Suppressor macrophage treated with lipopolysaccharide for 4 hours (primary cell): ENCODE measurements at regions not wholly inside any gene's neighbourhood (a gene's known extent, or its start where the extent isn't known, plus 50 kb on each side); places are given as distances from the start of the nearest gene placed in this dataset.

Experiments
- DNase-seq: peaks from one replicate; pipeline ENCODE4 v3.0.0-alpha.2; 2020

DNA sequence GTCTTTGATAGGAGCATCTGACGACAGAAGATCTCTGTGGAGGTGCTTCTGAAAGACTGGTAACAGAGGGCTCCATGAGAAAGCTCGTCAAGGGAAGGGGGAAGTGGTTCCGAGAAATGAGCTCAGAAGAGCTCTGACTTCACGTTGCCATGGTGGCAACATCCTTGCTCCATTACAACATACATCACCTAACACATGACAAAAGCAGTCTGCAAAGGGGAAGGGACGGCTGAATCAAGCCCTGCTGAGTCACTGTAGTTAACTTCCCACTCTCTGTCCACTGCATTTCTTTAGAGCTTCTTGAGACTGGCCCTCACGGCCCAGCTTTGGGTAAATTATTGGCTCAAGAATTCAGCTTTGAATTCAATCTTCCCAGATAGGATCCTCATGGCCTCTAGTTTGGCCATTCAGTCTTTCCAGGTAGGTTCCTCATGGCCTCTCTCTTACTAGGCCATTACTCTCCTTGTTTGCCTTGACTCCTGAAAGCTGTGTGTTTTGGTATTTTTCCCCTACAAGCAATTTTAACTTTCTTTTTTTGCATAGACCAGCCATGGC, 88.0 kb upstream of the ZNF648 start:
- DNase-seq: peak; percentile 98

- DNase-seq: no peak
Measured at GRCh38 chr1:182147951-182148350, 86.4 kb upstream of the ZNF648 start.

DNA sequence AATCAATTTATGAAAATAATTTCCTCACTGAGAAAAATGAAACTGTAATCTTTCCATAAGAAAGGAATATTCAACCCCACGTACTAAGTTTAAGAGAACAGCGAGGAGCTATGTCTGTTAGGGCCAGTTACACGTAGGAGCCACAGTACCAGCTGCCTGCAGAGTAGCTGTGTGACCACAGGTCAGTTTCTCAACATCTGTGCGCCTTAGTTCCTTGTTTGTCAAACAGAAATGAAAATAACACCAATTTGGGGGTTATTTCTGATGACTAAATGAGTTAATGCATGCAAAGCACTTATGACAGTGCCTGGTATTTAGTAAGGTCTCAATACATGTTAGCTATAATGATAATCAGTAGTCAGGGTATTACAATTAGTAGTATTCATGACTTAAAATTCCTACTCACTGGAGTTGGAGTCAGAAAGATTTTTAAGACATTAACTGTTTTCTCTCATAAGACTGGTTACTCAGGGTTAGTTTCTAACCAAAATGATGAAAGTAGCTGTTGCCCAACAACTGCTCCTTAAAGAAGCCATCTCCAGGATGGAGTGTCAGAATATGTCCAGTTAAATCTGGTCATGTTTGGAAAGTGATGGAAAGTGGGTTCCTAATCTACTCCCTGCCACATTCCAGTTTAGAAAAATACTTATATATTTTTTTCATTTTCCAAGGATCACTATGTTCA, 85.8 kb upstream of the ZNF648 start:
- peak; percentile 97 for DNase-seq

DNA sequence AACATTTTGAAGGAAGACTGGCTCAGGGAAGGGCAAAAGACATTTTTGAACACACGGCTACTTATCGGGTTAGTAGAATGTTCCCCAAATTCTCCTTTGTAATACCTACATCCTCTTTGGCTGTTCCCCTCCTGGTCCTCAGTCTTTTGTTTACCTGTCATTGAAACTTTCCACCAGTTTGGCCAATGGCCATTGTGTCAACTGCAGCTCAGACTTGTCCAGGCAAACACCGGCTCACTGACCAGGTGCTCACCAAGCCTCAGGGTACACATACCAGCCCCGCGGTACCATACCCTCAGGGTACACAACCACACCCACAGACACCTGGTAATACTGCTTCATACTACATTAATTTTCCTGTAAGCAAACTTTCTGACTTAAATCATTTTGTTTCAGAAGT, 84.8 kb upstream of the ZNF648 start:
- no peak for DNase-seq

GRCh38 chr1:182145441-182145840, 83.9 kb upstream of the ZNF648 start:
- peak; percentile 69 for DNase-seq

GRCh38 chr1:182144646-182145030, 83.1 kb upstream of the ZNF648 start:
- no peak for DNase-seq

GRCh38 chr1:182143825-182144645, 82.5 kb upstream of the ZNF648 start:
- peak; percentile 93 for DNase-seq

- DNase-seq: peak; percentile 94
Measured at GRCh38 chr1:182143154-182143657, 81.7 kb upstream of the ZNF648 start.

GRCh38 chr1:182142621-182143020, 81.1 kb upstream of the ZNF648 start:
- no peak for DNase-seq

GRCh38 chr1:182141040-182141439, 79.5 kb upstream of the ZNF648 start:
- no peak for DNase-seq

- no peak for DNase-seq
Measured at GRCh38 chr1:182139496-182139895, 78.0 kb upstream of the ZNF648 start.

- DNase-seq: no peak
Measured at GRCh38 chr1:182137546-182137945, 76.0 kb upstream of the ZNF648 start.

DNA sequence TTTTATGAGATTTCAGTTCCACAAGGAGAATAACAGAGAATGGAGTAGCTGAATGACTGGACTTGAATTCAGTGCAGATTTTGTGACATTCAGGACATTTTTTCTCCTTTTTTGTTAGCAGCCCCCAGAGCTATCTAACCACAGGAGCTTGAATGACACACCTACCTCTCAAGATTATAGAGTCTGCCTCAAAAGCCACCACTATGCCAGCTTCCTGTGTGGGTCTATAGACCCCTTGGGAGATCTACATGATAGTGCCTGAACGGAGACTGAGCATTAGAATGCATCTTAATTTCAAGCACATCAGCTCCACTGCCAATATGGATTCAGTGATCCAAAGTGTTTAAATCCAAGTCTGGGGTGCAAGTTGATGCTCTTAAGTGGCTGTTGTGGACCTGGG, 74.4 kb upstream of the ZNF648 start:
- DNase-seq: no peak

DNA sequence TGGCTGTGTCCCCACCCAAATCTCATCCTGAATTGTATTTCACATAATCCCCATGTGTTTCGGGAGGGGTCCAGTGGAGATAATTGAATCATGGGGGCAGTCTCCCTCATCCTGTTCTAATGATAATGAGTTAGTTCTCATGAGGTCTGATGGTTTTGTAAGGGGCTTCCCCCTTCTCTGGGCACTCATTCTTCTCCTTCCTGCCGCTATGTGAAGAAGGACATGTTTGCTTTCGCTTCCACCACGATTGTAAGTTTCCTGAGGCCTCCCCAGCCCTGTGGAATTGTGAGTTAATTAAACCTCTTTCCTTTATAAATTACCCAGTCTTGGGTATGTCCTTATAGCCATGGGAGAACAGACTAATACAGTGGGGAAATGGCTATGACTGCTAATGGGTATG, 72.7 kb upstream of the ZNF648 start:
- DNase-seq: no peak

- no peak for DNase-seq
Measured at GRCh38 chr1:182133181-182133580, 71.7 kb upstream of the ZNF648 start.

DNA sequence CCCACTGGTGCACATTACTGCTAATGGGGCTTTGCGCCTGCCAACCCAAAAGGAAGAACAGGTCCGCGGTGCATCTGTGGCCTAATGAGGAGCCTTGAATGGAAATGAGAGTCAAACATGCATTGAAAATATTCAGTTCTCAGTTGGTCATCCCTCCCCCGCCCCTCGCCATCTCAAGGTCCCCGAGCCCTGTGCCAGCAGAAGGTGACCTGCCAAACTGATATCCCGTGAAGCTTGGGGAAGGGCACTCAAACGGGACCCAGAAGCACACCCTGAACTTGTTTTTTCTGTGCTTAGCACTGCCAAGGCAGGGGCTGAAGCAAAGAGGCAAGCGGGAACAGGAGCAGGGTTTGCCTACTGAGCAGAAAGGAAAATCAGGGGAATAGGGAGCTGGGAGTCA, 67.9 kb upstream of the ZNF648 start:
- no peak for DNase-seq

GRCh38 chr1:182128502-182128901, 67.0 kb upstream of the ZNF648 start:
- no peak for DNase-seq

DNA sequence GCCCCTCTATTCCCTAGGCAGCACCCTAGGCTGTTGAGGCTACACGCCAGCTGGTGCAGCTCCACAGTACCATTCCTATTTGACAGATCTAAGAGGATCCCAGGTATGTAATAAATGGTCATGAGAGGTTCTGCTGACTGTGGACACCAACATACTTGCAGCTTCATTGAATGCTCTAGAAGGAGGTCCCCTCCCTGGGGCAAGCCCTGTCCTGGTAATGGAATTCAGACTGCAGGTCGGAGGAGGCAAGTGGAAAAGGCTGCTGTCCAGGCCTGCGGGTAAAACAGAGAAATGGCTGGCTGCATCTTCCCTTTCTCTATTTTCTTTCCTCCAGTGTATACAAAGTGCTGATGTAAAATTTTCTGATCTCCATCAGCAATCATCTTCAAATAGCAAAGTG, 66.1 kb upstream of the ZNF648 start:
- DNase-seq: no peak

- no peak for DNase-seq
Measured at GRCh38 chr1:182126272-182126800, 64.8 kb upstream of the ZNF648 start.

- DNase-seq: no peak
Measured at GRCh38 chr1:182122913-182123260, 61.4 kb upstream of the ZNF648 start.

DNA sequence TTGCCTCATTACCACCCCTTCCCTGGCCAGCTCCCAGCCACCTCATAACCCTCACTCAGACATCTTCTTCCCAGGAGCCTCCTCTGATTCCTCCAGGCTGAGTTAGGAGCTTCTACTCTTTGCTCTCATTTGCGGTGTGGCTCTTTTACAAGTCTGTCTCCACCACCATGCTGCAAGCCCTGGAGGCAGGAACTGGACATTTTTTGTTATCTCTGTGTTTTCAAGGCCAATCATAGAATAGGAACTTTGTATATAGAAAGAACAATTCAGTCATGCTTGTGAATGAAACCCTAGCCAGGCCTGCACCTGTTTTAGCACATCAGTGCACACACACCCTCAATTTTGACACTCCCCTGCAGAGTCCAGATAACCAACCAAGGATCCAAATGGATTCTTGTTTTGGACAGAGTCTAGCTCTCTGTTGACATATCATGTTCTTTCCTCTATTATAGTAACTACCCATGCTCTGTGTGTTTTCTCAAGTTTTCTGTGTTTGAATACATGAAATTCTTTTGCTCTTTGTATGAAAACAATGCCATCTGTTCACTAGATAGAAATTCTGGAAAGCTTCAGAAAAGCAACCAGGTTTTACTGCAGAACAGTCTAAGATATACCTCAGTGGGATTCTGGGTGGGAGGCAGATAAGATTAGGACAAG, 60.9 kb upstream of the ZNF648 start:
- DNase-seq: no peak

DNA sequence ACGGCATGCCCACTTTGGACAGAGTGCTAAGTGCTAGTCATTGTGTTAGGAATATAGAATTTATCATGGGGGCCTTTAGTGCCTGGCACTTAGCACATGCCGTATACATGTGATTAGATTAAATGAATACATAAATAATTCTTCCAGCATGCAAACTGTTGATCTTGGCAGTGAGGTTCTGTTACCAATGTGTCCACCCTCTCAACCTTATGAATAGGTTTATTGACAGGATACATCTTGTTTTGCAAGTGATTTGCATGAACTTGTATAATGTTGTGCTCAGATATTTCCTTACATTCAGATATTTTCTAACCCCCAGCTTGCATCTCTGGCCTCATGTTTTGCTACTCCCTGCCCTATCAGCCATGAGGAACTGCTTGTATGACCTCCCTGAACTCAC, 60.3 kb upstream of the ZNF648 start:
- no peak for DNase-seq
